Upper lobe of left lung (tissue), 6 donors: ENCODE measurements at regions not wholly inside any gene's neighbourhood (a gene's known extent, or its start where the extent isn't known, plus 50 kb on each side); places are given as distances from the start of the nearest gene placed in this dataset.

Experiments
- ATAC-seq, 2 donors: fragments of 200-7000 bp; cut with Tn5 transposase; one replicate each; pipeline ENCODE4 v1.9.1; 2022; ENCODE audit warnings: mild to moderate bottlenecking in 2 of 2, moderate library complexity in 2 of 2; ENCODE audit not compliant: low FRiP score in 2 of 2
- DNase-seq, 2 donors: peaks; one replicate each; pipeline ENCODE4 v3.0.0-alpha.2; 2019 to 2020
- H3K27ac ChIP-seq, 4 donors: fragments of 200-600 bp; sonication (generic); one replicate each; pipeline ENCODE4 v1.5.1; 2016 to 2019
- H3K27me3 ChIP-seq, 4 donors: fragments of 200-600 bp; sonication (generic); one replicate each; pipeline ENCODE4 v1.5.1; 2017 to 2019
- H3K36me3 ChIP-seq, 4 donors: fragments of 200-600 bp; sonication (generic); one replicate each; pipeline ENCODE4 v1.5.1; 2016 to 2019
- H3K4me1 ChIP-seq, 4 donors: fragments of 200-600 bp; sonication (generic); one replicate each; pipeline ENCODE4 v1.5.1; 2018 to 2019
- H3K4me3 ChIP-seq, 4 donors: fragments of 200-600 bp; sonication (generic); one replicate each; pipeline ENCODE4 v1.5.1; 2017 to 2019; ENCODE audit warnings: mild to moderate bottlenecking in 2 of 4, moderate library complexity in 1 of 4
- H3K9me3 ChIP-seq, 4 donors: fragments of 200-600 bp; sonication (generic); one replicate each; pipeline ENCODE4 v1.5.1; 2018 to 2019
- EP300 ChIP-seq, 4 donors: sonication (generic); formaldehyde crosslinking; IDR thresholded peaks; one replicate each; pipeline ENCODE4 v1.5.1; 2017; ENCODE audit warnings: antibody characterized with exemption in 4 of 4, control low read depth in 2 of 4
- POLR2A ChIP-seq, 4 donors: fragments of 450-650 bp; IDR thresholded peaks; one replicate each; pipeline ENCODE4 v1.5.1; 2016 to 2017; ENCODE audit warnings: antibody characterized with exemption in 4 of 4, mild to moderate bottlenecking in 2 of 4
- POLR2AphosphoS5 ChIP-seq, 2 donors: sonication (generic); formaldehyde crosslinking; IDR thresholded peaks; one replicate each; pipeline ENCODE4 v1.5.1; 2017; ENCODE audit warnings: antibody characterized with exemption in 2 of 2
- WGBS, 2 donors: methylation state at CpG; one replicate each; pipeline ENCODE4 v1.1.5; 2017 to 2018; 5-methylcytosine and 5-hydroxymethylcytosine counted together
- TF ChIP-seq, protein P1 (sequence below), 6 experiments: fragments of 450-650 bp in 4 of 6; fragments of 200-600 bp in 2 of 6; sonication (generic) in 2 of 6; IDR thresholded peaks; one replicate each; pipeline ENCODE4 v1.5.1; 2016 to 2019; ENCODE audit warnings: antibody characterized with exemption in 6 of 6
- donor health status: DM: no; HTN: no; CAD: no; lungs with moderate emphysema.
- donor health status: DM: no; HTN: yes; CAD: no; lungs with severe emphysema.

DNA sequence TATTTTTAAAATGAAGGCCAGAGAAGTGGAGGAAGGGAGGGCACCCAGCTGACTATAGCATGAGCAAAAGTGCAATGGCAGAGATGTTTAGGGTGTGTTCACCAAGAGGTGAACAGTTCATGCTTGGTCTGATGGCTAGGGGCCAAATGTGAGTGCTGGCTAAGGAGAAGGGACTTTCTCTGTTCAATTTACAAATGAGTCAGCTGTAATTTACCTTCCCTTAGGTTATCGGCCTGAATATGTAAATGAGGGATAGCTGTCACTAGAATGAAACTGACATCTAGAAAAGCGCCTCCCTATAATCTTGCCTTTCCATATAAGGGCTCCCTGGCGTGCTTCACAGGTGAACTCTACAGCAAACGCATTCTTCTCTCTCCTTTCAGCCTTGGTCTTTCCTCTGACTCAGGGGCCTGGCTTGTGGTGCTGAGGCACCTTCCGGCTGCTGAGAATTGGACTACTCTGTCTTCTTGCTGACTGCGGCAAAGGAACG lies 114.7 kb upstream of the BACH2 start:
- TF ChIP-seq POLR2A (IDR thresholded peaks at IDR 0.05) (no peak), EP300 (IDR thresholded peaks at IDR 0.05) (no peak), POLR2AphosphoS5 (IDR thresholded peaks at IDR 0.05) (no peak)
- TF ChIP-seq, protein P1, sequence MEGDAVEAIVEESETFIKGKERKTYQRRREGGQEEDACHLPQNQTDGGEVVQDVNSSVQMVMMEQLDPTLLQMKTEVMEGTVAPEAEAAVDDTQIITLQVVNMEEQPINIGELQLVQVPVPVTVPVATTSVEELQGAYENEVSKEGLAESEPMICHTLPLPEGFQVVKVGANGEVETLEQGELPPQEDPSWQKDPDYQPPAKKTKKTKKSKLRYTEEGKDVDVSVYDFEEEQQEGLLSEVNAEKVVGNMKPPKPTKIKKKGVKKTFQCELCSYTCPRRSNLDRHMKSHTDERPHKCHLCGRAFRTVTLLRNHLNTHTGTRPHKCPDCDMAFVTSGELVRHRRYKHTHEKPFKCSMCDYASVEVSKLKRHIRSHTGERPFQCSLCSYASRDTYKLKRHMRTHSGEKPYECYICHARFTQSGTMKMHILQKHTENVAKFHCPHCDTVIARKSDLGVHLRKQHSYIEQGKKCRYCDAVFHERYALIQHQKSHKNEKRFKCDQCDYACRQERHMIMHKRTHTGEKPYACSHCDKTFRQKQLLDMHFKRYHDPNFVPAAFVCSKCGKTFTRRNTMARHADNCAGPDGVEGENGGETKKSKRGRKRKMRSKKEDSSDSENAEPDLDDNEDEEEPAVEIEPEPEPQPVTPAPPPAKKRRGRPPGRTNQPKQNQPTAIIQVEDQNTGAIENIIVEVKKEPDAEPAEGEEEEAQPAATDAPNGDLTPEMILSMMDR (IDR thresholded peaks at IDR 0.05), result no peak
- ATAC-seq, result no peak
- Histone ChIP-seq H3K9me3 (no peaks in the 10 kb centered on the region), H3K27me3 (no peaks in the 10 kb centered on the region), H3K27ac (no peak overlapping the region), H3K4me1 (peaks cover 6 to 7% (median 7%) of the 10 kb centered on the region in 4 donors), H3K36me3 (no peaks in the 10 kb centered on the region), H3K4me3 (no peak overlapping the region)
- 83 to 87% methylated on average over 7 of the region's 7 CpGs for WGBS, 2 donors
- no peak for DNase-seq

DNA sequence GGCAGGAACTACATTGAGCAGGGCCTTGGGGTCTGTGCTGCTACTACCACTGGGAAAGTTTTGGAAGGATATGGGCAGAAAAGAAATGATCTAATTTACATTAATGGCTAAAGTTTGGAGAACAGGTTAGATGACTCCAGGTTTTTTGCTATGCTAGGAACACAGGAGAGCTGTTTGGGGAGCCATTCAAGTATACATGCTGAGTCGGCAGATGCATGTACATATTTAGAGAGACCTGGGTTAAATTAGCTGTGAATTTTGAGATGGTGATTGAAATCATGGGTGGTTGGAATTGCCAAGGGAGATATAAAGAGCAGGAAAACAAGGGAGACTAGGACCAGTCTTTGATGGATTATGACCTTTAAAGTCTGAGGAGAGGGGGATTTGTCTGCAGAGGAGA lies 113.1 kb upstream of the BACH2 start:
- H3K27me3 ChIP-seq, result no peaks in the 10 kb centered on the region
- no peak for ATAC-seq
- no peaks in the 10 kb centered on the region for H3K36me3 ChIP-seq
- TF ChIP-seq EP300 (IDR thresholded peaks at IDR 0.05) (no peak), POLR2A (IDR thresholded peaks at IDR 0.05) (no peak), POLR2AphosphoS5 (IDR thresholded peaks at IDR 0.05) (no peak)
- TF ChIP-seq, protein P1 (IDR thresholded peaks at IDR 0.05), result no peak
- no peak for DNase-seq
- H3K4me1 ChIP-seq, result peaks cover 6 to 7% (median 7%) of the 10 kb centered on the region in 4 donors
- no peaks in the 10 kb centered on the region for H3K9me3 ChIP-seq
- WGBS, 2 donors, result 84 to 87% methylated on average over 1 of the region's 1 CpG
- H3K27ac ChIP-seq, result no peak overlapping the region
- no peak overlapping the region for H3K4me3 ChIP-seq

DNA sequence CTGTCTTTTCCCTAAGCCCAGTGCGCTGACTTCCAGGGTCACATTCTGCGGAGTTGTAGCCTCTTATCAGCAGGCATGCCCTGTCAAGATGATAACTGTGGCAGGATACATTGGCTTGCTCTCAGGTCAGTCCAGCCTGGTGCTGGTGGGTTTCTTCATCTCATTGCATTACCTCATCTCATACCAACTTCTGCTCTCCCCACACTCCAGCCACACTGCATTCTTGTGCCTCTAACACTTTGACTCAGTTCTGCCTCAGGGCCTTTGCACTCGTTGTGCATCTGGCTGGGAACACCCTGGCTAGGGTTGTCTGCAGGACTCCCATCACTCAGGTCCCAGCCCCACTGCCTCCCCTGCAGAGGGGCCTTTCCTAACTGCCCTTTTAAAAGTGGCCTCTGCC lies 110.3 kb upstream of the BACH2 start:
- H3K36me3 ChIP-seq, result no peaks in the 10 kb centered on the region
- no peaks in the 10 kb centered on the region for H3K9me3 ChIP-seq
- 82 to 85% methylated on average over 3 of the region's 3 CpGs for WGBS, 2 donors
- no peak for TF ChIP-seq POLR2AphosphoS5 (IDR thresholded peaks at IDR 0.05)
- TF ChIP-seq POLR2A (IDR thresholded peaks at IDR 0.05), result no peak
- no peak for TF ChIP-seq EP300 (IDR thresholded peaks at IDR 0.05)
- TF ChIP-seq, protein P1 (IDR thresholded peaks at IDR 0.05), result no peak
- peaks cover 0 to 9% (median 0%) of the 10 kb centered on the region in 4 donors for H3K4me1 ChIP-seq
- peak; percentile 5 to 11 for ATAC-seq
- no peak overlapping the region for H3K27ac ChIP-seq
- no peak overlapping the region for H3K4me3 ChIP-seq
- no peaks in the 10 kb centered on the region for H3K27me3 ChIP-seq
- DNase-seq, result no peak

DNA sequence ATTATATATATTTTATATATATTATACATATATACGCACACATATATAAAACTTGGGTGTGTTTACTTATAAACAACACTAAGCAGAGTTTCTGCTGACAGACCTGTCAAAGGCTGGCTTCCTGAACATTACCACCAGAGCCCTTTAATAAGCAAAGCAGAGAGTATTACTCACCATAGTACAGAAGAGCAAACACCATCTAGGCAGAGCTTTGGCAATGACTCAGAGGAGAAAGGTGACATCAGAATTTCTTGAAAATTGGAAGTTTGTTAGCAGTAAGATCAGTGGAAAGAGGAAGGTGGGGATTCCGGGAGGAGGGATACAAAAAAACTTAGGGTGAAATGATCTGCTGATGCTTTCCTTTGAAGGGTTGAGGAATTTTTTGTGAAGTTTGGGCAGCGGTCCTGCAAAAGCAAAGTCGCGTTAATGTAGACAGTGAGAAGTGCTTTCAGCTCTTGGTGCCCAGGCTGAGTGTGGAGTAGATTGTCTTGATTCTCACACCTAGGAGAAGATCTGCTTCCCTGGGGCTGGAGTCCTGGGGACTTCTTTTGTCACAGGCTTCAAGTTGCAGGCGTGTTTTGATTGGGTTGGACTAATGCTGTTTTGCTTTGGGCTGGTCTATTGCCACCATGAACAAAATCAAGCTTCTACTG lies 109.6 kb upstream of the BACH2 start:
- no peaks in the 10 kb centered on the region for H3K27me3 ChIP-seq
- TF ChIP-seq POLR2AphosphoS5 (IDR thresholded peaks at IDR 0.05) (no peak), EP300 (IDR thresholded peaks at IDR 0.05) (no peak)
- DNase-seq (no peak), ATAC-seq (peak in 1 of 2 donors; percentile 39)
- H3K9me3 ChIP-seq, result no peaks in the 10 kb centered on the region
- no peak overlapping the region for H3K27ac ChIP-seq
- 89 to 94% methylated on average over 6 of the region's 6 CpGs for WGBS, 2 donors
- peaks cover 0 to 9% (median 0%) of the 10 kb centered on the region in 4 donors for H3K4me1 ChIP-seq
- no peaks in the 10 kb centered on the region for H3K36me3 ChIP-seq
- H3K4me3 ChIP-seq, result no peak overlapping the region

DNA sequence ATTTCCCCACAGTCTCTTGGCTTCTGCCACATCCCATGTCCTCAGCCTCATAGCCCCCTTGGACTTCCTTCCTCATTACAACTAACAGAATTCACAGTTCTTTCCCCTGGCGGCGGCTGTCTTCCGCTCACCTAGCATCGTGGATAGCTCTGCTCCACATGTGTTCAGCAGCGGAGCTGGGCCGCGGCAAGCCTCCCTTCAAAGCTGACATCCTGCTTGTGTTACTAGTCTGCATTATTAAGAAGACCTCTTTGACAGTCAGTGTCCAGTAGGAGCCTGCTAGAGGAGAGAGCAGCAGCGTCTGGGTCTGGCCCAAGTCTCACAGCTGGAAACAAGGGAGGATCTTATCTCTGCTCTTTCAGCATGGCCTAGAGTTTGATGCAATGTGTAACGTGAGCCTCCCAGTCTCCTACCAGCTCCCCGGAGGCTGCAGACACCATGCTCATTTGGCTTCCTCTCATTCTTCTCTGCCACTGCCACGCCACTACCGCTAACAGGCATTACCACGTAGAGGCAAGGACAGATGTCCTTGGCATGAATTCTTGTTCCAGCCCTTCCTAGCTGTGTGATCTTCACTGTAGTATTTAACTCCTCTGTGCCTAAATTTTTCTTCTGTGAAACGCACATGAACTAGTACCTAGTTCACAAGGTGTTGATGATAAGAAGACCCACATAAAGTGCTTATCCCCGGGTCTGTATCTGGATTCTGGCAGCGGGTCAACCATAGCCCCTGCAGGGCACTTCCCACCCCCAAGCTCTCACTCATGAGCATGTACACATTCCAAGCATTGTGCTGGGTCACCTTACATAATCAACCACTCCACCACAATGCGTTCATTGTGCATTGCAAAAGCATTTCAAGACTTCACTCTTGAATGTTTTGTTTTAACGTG lies 107.1 kb upstream of the BACH2 start:
- ATAC-seq, result peak in 1 of 2 donors; percentile 93
- H3K27me3 ChIP-seq, result no peaks in the 10 kb centered on the region

More for the DNA sequence above, 107.1 kb upstream of the BACH2 start:
- H3K4me3 ChIP-seq, result no peak overlapping the region
- TF ChIP-seq POLR2AphosphoS5 (IDR thresholded peaks at IDR 0.05) (no peak), POLR2A (IDR thresholded peaks at IDR 0.05) (no peak), EP300 (IDR thresholded peaks at IDR 0.05) (no peak)
- TF ChIP-seq, protein P1 (IDR thresholded peaks at IDR 0.05), result no peak
- peak in 1 of 2 donors; percentile 44 for DNase-seq
- no peaks in the 10 kb centered on the region for H3K36me3 ChIP-seq
- 37 to 50% methylated on average over 15 to 18 of the region's 18 CpGs for WGBS, 2 donors
- peaks cover 0 to 9% (median 0%) of the 10 kb centered on the region in 4 donors for H3K4me1 ChIP-seq
- H3K27ac ChIP-seq, result no peak overlapping the region
- H3K9me3 ChIP-seq, result no peaks in the 10 kb centered on the region
